Activated naive CD4-positive, alpha-beta T cell treated with anti-CD3 and anti-CD28 coated beads, Interleukin-2, amount 50 U/mL, for 24 hours (primary cell): ENCODE measurements at regions not wholly inside any gene's neighbourhood (a gene's known extent, or its start where the extent isn't known, plus 50 kb on each side); places are given as distances from the start of the nearest gene placed in this dataset.

ENCODE experiments used
- H3K27ac Mint-ChIP-seq: one replicate; pipeline ENCODE4 v1.8.0; 2021; ENCODE audit warnings: mild to moderate bottlenecking, mixed read lengths
- H3K27me3 Mint-ChIP-seq: one replicate; pipeline ENCODE4 v1.8.0; 2021; ENCODE audit warnings: mixed read lengths
- H3K36me3 Mint-ChIP-seq: one replicate; pipeline ENCODE4 v1.8.0; 2021; ENCODE audit warnings: mixed read lengths
- H3K4me1 Mint-ChIP-seq: one replicate; pipeline ENCODE4 v1.8.0; 2021; ENCODE audit warnings: mixed read lengths
- H3K4me3 Mint-ChIP-seq: one replicate; pipeline ENCODE4 v1.8.0; 2021; ENCODE audit warnings: mild to moderate bottlenecking, mixed read lengths
- H3K9me3 Mint-ChIP-seq: one replicate; pipeline ENCODE4 v1.8.0; 2021; ENCODE audit warnings: mixed read lengths

DNA sequence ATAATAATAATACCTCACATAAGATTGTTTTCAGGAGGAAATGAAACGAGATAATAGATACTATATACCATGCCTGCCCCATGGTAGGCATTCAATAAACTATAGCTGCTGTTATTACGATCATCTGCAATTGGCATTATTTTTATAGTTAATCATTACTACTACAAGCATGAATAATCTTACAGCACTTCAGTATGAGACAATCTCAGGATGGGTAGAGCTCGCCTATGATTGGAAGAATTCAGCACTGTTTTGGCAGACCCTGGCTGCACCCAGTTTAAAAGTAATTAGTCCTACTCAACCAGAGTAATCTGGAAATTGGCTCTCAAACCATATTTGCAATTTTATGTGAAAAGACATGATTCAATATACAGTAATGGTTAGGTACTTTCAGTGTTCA is 105.0 kb upstream of the DPYD start:
- Mint-ChIP-seq H3K27me3 (peaks cover 2% of the 10 kb centered on the region), H3K27ac (peak overlapping the region; percentile 51), H3K4me3 (no peak overlapping the region), H3K36me3 (no peaks in the 10 kb centered on the region), H3K4me1 (peaks cover 5% of the 10 kb centered on the region), H3K9me3 (no peaks in the 10 kb centered on the region)

DNA sequence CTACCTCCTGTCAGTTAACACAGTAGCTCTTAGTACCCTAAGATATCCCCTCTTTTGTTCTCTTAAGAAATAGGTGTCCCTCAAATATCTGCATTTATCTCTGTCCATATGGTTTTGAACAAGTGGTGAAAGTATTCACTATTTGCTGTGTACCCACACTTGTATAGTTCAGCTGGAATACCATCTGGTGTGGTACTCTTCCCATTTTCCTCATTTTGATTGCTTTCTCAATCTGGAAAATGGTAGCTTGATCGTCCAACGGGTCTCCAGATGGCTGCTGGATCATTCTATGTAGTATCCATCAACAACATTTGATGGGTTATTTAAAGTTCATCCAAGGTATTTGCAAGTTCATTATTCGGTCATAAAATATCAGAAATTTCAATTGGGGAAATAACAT is 100.3 kb upstream of the DPYD start:
- Mint-ChIP-seq H3K27ac (no peak overlapping the region), H3K27me3 (peaks cover 1% of the 10 kb centered on the region), H3K4me1 (no peaks in the 10 kb centered on the region), H3K4me3 (no peak overlapping the region), H3K9me3 (no peaks in the 10 kb centered on the region), H3K36me3 (no peaks in the 10 kb centered on the region)

DNA sequence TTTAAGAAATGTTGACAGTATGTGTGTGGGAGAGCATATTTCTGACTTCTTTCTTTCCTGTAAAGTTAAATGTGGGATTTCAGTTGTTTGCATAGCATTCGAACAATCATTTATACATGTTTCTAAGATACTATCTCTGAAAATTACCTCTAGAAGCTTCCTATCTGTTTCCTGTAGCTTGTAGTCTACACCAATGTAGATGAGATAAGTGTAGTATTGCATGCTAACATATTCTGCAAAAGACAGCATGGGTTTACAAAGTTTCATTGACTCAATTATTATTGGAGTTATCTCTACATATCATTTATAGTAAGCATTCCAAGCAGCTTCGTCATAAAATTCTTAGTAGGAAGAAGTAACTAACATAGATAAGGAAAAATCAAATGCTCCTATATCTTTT is 98.9 kb upstream of the DPYD start:
- H3K27me3 Mint-ChIP-seq, result peaks cover 1% of the 10 kb centered on the region
- no peaks in the 10 kb centered on the region for H3K36me3 Mint-ChIP-seq
- H3K9me3 Mint-ChIP-seq, result no peaks in the 10 kb centered on the region
- no peak overlapping the region for H3K27ac Mint-ChIP-seq
- H3K4me3 Mint-ChIP-seq, result no peak overlapping the region
- H3K4me1 Mint-ChIP-seq, result no peaks in the 10 kb centered on the region

GRCh38 chr1:98018074-98018473 is 97.2 kb upstream of the DPYD start:
- peaks cover 1% of the 10 kb centered on the region for H3K27me3 Mint-ChIP-seq
- H3K4me3 Mint-ChIP-seq, result no peak overlapping the region
- H3K4me1 Mint-ChIP-seq, result no peaks in the 10 kb centered on the region
- H3K36me3 Mint-ChIP-seq, result no peaks in the 10 kb centered on the region
- H3K27ac Mint-ChIP-seq, result no peak overlapping the region
- no peaks in the 10 kb centered on the region for H3K9me3 Mint-ChIP-seq

DNA sequence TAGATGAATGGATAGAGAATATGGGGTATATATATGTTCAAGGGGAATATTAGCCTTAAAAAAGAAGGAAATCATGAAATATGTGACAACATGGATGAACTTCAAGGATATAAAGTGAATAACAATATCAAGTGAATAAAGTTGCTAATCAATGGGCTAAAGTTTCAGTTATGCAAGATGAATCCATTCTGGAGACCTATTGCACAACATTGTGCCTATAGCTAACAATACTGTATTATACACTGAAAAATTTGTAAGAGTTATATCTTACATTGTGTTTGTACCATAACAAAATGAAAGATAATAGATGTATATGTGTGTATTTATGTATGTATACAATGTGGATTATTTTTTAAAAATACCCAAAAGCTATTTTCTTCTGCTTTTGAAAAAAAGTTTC is 96.3 kb upstream of the DPYD start:
- Mint-ChIP-seq H3K27me3 (peaks cover 1% of the 10 kb centered on the region), H3K9me3 (no peaks in the 10 kb centered on the region), H3K36me3 (no peaks in the 10 kb centered on the region), H3K4me3 (no peak overlapping the region), H3K4me1 (no peaks in the 10 kb centered on the region), H3K27ac (no peak overlapping the region)

DNA sequence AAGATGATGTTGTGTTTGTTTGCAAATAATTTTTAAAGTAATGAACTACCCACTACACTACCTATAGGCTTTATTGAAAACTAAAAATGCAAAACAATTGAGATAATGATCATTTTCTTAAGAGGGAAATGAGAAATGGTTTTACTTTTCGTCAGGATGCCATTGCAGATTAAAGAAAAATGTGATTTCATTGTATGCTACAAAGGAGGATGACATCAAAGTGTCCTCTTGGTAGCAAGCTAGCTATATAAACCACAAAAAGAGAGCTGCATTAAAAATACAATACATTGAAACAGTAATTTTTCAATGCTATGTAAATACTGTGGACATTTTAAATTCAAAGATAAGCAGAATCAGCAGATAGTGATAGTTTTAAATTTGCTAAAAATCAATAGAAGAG is 87.5 kb upstream of the DPYD start:
- Mint-ChIP-seq H3K9me3 (no peaks in the 10 kb centered on the region), H3K4me1 (peaks cover 5% of the 10 kb centered on the region), H3K36me3 (no peaks in the 10 kb centered on the region), H3K27ac (no peak overlapping the region), H3K27me3 (peaks cover 2% of the 10 kb centered on the region), H3K4me3 (no peak overlapping the region)

DNA sequence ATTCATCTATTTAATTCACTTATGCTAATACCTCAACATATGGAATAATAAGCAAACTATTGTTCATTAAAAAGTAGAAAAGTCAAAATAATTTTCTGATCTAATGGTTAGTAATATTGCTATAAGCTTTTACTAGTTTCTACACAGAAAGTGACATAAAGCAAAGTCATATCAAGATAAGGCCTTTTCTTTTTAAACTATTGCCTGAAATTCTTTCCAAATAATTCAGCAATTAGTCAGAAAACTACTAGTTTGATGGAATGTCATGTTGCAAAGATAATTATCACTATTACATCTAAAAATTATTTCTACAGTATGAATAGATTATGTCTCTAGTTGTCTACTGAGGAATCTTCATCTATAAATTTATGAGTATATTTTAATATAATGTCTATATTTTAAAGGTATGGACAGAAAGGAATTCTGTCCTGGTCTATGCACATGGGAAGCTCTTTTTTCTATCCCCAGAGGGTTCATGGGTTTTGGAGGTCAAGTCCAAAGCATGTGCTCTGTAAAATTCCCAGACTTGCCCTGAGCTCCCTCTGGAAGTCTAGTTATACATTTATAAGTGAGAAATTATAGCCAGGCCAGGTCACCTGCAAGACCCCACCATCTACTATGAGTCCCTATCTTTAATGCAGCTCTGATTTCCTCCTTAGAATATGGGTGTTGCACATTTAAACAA is 84.6 kb upstream of the DPYD start:
- Mint-ChIP-seq H3K36me3 (no peaks in the 10 kb centered on the region), H3K27me3 (no peaks in the 10 kb centered on the region), H3K4me1 (peaks cover 5% of the 10 kb centered on the region), H3K4me3 (no peak overlapping the region), H3K27ac (no peak overlapping the region), H3K9me3 (no peaks in the 10 kb centered on the region)

DNA sequence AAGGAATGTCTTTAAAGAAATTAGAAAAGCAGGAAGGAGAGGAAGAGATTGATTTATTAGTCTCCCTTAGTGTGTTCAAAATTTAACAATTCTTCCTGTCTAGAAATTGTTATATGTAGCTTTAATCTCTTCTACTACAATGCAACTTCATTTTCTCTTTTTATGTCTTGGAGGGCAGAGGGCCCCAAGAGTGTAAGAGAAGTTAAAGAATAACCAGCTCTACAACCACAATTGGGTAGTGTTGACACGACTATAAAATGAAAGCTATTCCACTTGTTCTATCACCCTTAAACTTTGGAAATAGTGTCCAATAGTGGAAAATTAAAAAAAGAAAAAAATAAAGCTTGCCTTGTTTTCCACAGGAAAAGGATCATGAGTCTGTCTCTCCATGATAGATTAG is 82.6 kb upstream of the DPYD start:
- Mint-ChIP-seq H3K27ac (no peak overlapping the region), H3K9me3 (no peaks in the 10 kb centered on the region), H3K36me3 (no peaks in the 10 kb centered on the region), H3K27me3 (no peaks in the 10 kb centered on the region), H3K4me3 (no peak overlapping the region), H3K4me1 (peaks cover 3% of the 10 kb centered on the region)

- H3K4me3 Mint-ChIP-seq, result no peak overlapping the region
- H3K27me3 Mint-ChIP-seq, result no peaks in the 10 kb centered on the region
- no peaks in the 10 kb centered on the region for H3K4me1 Mint-ChIP-seq
- no peaks in the 10 kb centered on the region for H3K9me3 Mint-ChIP-seq
- no peak overlapping the region for H3K27ac Mint-ChIP-seq
- no peaks in the 10 kb centered on the region for H3K36me3 Mint-ChIP-seq
Observed at GRCh38 chr1:98002288-98002687, 81.5 kb upstream of the DPYD start.

DNA sequence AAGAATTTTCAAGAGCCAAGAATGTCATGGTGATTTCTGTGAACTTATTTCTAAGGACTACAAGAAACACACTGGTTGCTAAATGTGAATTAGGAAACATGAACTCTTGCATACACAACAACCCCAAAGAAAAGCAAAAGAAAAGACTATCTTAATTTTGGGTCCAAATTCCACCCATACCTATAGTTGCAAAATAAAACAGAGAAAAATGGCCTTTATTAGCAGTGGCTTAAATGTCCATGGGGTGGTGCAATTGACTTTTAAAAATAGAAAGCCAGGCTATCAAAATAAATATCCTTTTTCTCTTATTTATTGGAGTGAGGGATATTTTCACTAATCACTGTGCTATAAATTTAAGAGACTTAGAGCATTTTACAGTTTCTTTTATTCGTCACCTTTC is 80.9 kb upstream of the DPYD start:
- Mint-ChIP-seq H3K4me3 (no peak overlapping the region), H3K4me1 (no peaks in the 10 kb centered on the region), H3K9me3 (no peaks in the 10 kb centered on the region)

GRCh38 chr1:97999320-97999719 is 78.5 kb upstream of the DPYD start:
- H3K36me3 Mint-ChIP-seq, result no peaks in the 10 kb centered on the region
- no peaks in the 10 kb centered on the region for H3K4me1 Mint-ChIP-seq
- H3K9me3 Mint-ChIP-seq, result no peaks in the 10 kb centered on the region
- no peaks in the 10 kb centered on the region for H3K27me3 Mint-ChIP-seq
- H3K27ac Mint-ChIP-seq, result no peak overlapping the region
- no peak overlapping the region for H3K4me3 Mint-ChIP-seq

More for the DNA sequence above, 80.9 kb upstream of the DPYD start:
- Mint-ChIP-seq H3K27ac (no peak overlapping the region), H3K27me3 (no peaks in the 10 kb centered on the region), H3K36me3 (no peaks in the 10 kb centered on the region)

DNA sequence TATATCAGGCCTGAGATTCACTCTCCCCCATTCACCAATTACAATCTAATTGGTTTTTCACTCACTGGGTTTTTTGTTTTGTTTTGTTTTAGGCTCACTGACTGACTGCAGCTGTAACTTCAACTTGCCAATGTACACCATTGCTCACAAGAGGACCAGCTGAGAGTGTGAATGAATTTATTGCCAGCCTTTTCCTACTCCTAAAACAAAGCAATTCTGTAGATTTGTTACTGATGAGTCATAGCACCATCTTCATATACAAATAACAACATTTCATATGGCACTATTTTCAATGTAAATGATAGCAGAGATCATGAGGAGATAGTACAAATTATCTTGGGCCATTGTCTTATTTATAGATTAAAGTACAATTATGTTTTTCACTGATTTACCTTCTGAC is 76.0 kb upstream of the DPYD start:
- Mint-ChIP-seq H3K4me3 (no peak overlapping the region), H3K27me3 (peaks cover 2% of the 10 kb centered on the region), H3K4me1 (no peaks in the 10 kb centered on the region), H3K36me3 (no peaks in the 10 kb centered on the region), H3K27ac (no peak overlapping the region), H3K9me3 (no peaks in the 10 kb centered on the region)

DNA sequence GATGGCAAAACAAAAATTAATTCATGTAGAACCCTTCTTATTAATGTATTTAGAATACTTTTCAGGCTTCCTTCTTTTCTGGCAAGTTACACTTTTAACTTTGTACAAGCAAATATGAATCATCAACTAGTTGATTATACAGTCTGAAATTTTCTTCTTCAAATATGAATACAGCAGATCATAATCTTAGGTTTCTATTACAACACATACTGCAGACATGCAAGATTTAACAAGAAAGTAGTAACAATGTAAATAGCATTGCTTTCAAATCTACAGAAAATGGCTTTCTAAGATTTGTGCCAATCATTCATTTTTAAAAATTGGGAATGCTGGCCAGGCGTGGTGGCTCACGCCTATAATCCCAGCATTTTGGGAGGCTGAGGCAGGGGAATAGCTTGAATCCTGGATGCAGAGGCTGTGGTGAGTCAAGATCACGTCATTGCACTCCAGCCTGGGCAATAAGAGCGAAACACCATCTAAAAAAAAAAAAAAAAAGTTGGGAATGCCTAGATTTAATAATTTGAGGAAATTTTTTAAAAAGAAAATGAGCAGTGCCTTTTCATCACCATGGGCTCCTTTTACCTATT is 68.4 kb upstream of the DPYD start:
- H3K27ac Mint-ChIP-seq, result no peak overlapping the region
- no peaks in the 10 kb centered on the region for H3K9me3 Mint-ChIP-seq
- peaks cover 1% of the 10 kb centered on the region for H3K36me3 Mint-ChIP-seq

DNA sequence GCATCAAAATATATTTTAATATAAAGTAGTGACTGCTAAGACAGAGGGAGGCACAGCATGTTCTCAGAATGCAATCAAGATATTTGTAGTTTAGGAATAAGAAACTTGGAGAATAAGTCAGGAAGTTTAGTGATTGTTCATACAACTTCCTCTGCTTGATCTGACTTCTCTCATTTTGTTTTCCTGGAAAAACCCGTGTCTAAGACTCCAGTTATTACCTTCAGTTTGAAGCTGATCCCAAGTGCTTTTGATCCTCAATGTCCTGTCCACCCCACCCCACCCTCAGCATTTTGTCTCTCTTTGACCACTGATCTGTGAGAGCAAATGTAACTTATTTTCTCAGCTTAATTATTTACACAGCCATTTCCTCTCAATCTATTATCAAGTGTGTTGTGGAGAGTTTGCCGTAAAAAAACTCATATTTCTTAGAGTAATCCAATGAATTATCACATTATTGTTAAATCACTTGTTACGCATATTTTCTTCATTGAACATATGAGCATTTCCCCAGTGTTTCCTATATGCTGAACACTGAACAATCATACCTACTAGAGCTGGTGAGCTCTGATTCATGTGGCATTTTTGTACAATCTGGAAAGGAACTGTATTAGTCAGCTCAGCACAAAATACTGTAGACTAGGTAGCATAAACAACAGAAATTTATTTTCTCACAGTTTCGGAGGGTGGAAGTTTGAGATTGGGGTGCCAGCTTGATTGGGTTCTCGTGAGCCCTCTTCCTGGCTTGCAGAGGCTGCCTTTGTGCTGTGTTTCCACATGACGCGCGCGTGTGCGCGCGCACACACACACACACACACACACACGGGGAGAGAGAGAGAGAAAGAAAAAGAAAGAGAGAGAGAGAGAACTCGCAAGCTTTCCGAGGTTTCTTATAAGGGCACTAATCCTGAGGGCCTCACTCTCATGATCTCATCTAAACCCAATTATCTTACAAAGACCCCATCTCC is 65.5 kb upstream of the DPYD start:
- H3K4me3 Mint-ChIP-seq, result no peak overlapping the region
- no peak overlapping the region for H3K27ac Mint-ChIP-seq
- no peaks in the 10 kb centered on the region for H3K4me1 Mint-ChIP-seq
- H3K27me3 Mint-ChIP-seq, result peaks cover 3% of the 10 kb centered on the region
- no peaks in the 10 kb centered on the region for H3K9me3 Mint-ChIP-seq
- H3K36me3 Mint-ChIP-seq, result peaks cover 1% of the 10 kb centered on the region

More for the DNA sequence above, 68.4 kb upstream of the DPYD start:
- Mint-ChIP-seq H3K4me1 (no peaks in the 10 kb centered on the region), H3K4me3 (no peak overlapping the region), H3K27me3 (peaks cover 6% of the 10 kb centered on the region)

- H3K27me3 Mint-ChIP-seq, result peaks cover 1% of the 10 kb centered on the region
- no peaks in the 10 kb centered on the region for H3K9me3 Mint-ChIP-seq
- no peak overlapping the region for H3K27ac Mint-ChIP-seq
- H3K4me3 Mint-ChIP-seq, result no peak overlapping the region
- peaks cover 1% of the 10 kb centered on the region for H3K36me3 Mint-ChIP-seq
- no peaks in the 10 kb centered on the region for H3K4me1 Mint-ChIP-seq
Observed at GRCh38 chr1:97983126-97983525, 62.3 kb upstream of the DPYD start.

- Mint-ChIP-seq H3K4me3 (no peak overlapping the region), H3K9me3 (no peaks in the 10 kb centered on the region), H3K4me1 (no peaks in the 10 kb centered on the region), H3K27ac (no peak overlapping the region), H3K27me3 (peaks cover 1% of the 10 kb centered on the region), H3K36me3 (no peaks in the 10 kb centered on the region)
Observed at GRCh38 chr1:97980530-97980929, 59.7 kb upstream of the DPYD start.
